Lower leg skin (tissue), 3 donors: ENCODE measurements at regions not wholly inside any gene's neighbourhood (a gene's known extent, or its start where the extent isn't known, plus 50 kb on each side); places are given as distances from the start of the nearest gene placed in this dataset.

Experiments used
- CTCF ChIP-seq, 3 donors: fragments of 450-650 bp; IDR thresholded peaks; one replicate each; pipeline ENCODE4 v1.5.1; 2016; ENCODE audit warnings: antibody characterized with exemption in 3 of 3, mild to moderate bottlenecking in 3 of 3, moderate library complexity in 2 of 3
- POLR2A ChIP-seq, 2 donors: fragments of 450-650 bp; IDR thresholded peaks; one replicate each; pipeline ENCODE4 v1.6.1; 2016 to 2017; ENCODE audit warnings: antibody characterized with exemption in 2 of 2, mild to moderate bottlenecking in 1 of 2, moderate library complexity in 1 of 2

- TF ChIP-seq POLR2A (IDR thresholded peaks at IDR 0.05) (no peak), CTCF (IDR thresholded peaks at IDR 0.05) (no peak)
These were observed 854.5 kb downstream of the SLC6A15 start for GRCh38 chr12:84058136-84058535.
